HG02884 (cell line): ENCODE measurements at regions not wholly inside any gene's neighbourhood (a gene's known extent, or its start where the extent isn't known, plus 50 kb on each side); places are given as distances from the start of the nearest gene placed in this dataset.

Experiments
- ATAC-seq: cut with Tn5 transposase; IDR thresholded peaks from one replicate; pipeline ENCODE4 v1.9.1; 2021; ENCODE audit warnings: mild to moderate bottlenecking, moderate library complexity; ENCODE audit not compliant: unreplicated experiment

- ATAC-seq, result no peak
These were observed 52.3 kb upstream of the ABCC9 start for GRCh38 chr12:21993438-21993981.

- ATAC-seq, result peak; percentile 69
These were observed 51.6 kb upstream of the ABCC9 start for GRCh38 chr12:21992823-21993222.

- ATAC-seq, result no peak
These were observed 50.3 kb upstream of the ABCC9 start for GRCh38 chr12:21991526-21991925.
